Loucy (cell line): ENCODE measurements at regions not wholly inside any gene's neighbourhood (a gene's known extent, or its start where the extent isn't known, plus 50 kb on each side); places are given as distances from the start of the nearest gene placed in this dataset.

ENCODE experiments used
- H2AFZ ChIP-seq: fragments of 200-600 bp; sonication (generic); 2 replicates; pipeline ENCODE4 v1.6.0; 2016; ENCODE audit warnings: antibody characterized with exemption, mild to moderate bottlenecking, low read length, moderate library complexity
- H3F3A ChIP-seq: fragments of 200-600 bp; 2 replicates; pipeline ENCODE4 v1.6.0; 2016; ENCODE audit warnings: antibody characterized with exemption, low read depth, mild to moderate bottlenecking
- H3K27me3 ChIP-seq: fragments of 200-600 bp; sonication (generic); 2 replicates; pipeline ENCODE4 v1.6.1; 2014; ENCODE audit warnings: low read length, mild to moderate bottlenecking; ENCODE audit not compliant: insufficient read depth, poor library complexity, severe bottlenecking
- H3K36me3 ChIP-seq: fragments of 200-600 bp; sonication (generic); 2 replicates; pipeline ENCODE4 v1.6.1; 2016; ENCODE audit warnings: low read length; ENCODE audit not compliant: insufficient read depth
- H3K4me1 ChIP-seq: fragments of 200-600 bp; sonication (generic); 2 replicates; pipeline ENCODE4 v1.5.1; 2014; ENCODE audit warnings: low read length, mild to moderate bottlenecking; ENCODE audit not compliant: insufficient read depth, poor library complexity, severe bottlenecking
- H3K4me2 ChIP-seq: fragments of 200-600 bp; sonication (generic); 2 replicates; pipeline ENCODE4 v1.6.0; 2014; ENCODE audit warnings: antibody characterized with exemption, low read length, low read depth, mild to moderate bottlenecking; ENCODE audit not compliant: poor library complexity, severe bottlenecking
- H3K4me3 ChIP-seq: fragments of 200-600 bp; sonication (generic); 2 replicates; pipeline ENCODE4 v1.5.1; 2014; ENCODE audit warnings: low read length, mild to moderate bottlenecking, mixed read lengths; ENCODE audit not compliant: poor library complexity, severe bottlenecking
- H3K79me2 ChIP-seq: fragments of 200-600 bp; sonication (generic); 2 replicates; pipeline ENCODE4 v1.6.1; 2014; ENCODE audit warnings: low read length; ENCODE audit not compliant: insufficient read depth
- H3K9ac ChIP-seq: fragments of 200-600 bp; sonication (generic); 2 replicates; pipeline ENCODE4 v1.6.0; 2014; ENCODE audit warnings: mild to moderate bottlenecking, low read depth, low read length, moderate library complexity; ENCODE audit not compliant: poor library complexity, severe bottlenecking
- H3K9me2 ChIP-seq: fragments of 200-600 bp; sonication (generic); replicated peaks from 2 replicates; pipeline ENCODE4 v1.6.1; 2016; ENCODE audit warnings: low read depth, low read length, mixed read lengths
- H3K9me3 ChIP-seq: fragments of 200-600 bp; sonication (generic); 2 replicates; pipeline ENCODE4 v1.6.1; 2014; ENCODE audit warnings: mild to moderate bottlenecking, antibody characterized with exemption, low read length, low read depth; ENCODE audit not compliant: insufficient read depth
- H4K20me1 ChIP-seq: fragments of 200-600 bp; sonication (generic); 2 replicates; pipeline ENCODE4 v1.6.0; 2014; ENCODE audit warnings: antibody characterized with exemption, low read length, mild to moderate bottlenecking; ENCODE audit not compliant: insufficient read depth, poor library complexity, severe bottlenecking
- CTCF ChIP-seq: fragments of 200-600 bp; sonication (generic); conservative IDR thresholded peaks from 2 replicates; pipeline ENCODE4 v1.5.1; 2014; ENCODE audit warnings: mild to moderate bottlenecking, antibody characterized with exemption, low read length
- EZH2phosphoT487 ChIP-seq: fragments of 200-600 bp; IDR thresholded peaks from 2 replicates; pipeline ENCODE4 v1.6.1; 2018; ENCODE audit warnings: antibody characterized with exemption, mild to moderate bottlenecking, moderate library complexity, borderline replicate concordance

GRCh38 chrX:96183391-96183790 lies 501.3 kb upstream of the DIAPH2 start:
- no peak overlapping the region for H3K9ac ChIP-seq
- H3F3A ChIP-seq, result no peaks in the 10 kb centered on the region
- no peaks in the 10 kb centered on the region for H3K9me3 ChIP-seq
- H3K79me2 ChIP-seq, result no peaks in the 10 kb centered on the region
- no peaks in the 10 kb centered on the region for H3K36me3 ChIP-seq
- TF ChIP-seq CTCF (no peak), EZH2phosphoT487 (no peak)
- no peak overlapping the region for H3K4me3 ChIP-seq
- H3K9me2 ChIP-seq, result no peaks in the 10 kb centered on the region
- no peaks in the 10 kb centered on the region for H3K4me1 ChIP-seq
- no peak overlapping the region for H3K4me2 ChIP-seq
- H2AFZ ChIP-seq, result no peak overlapping the region
- no peaks in the 10 kb centered on the region for H3K27me3 ChIP-seq
- H4K20me1 ChIP-seq, result no peaks in the 10 kb centered on the region

GRCh38 chrX:96183843-96184242 lies 500.8 kb upstream of the DIAPH2 start:
- Histone ChIP-seq H3K79me2 (no peaks in the 10 kb centered on the region), H3F3A (no peaks in the 10 kb centered on the region), H3K36me3 (no peaks in the 10 kb centered on the region), H3K4me3 (no peak overlapping the region), H3K9me2 (no peaks in the 10 kb centered on the region), H3K27me3 (no peaks in the 10 kb centered on the region), H3K9me3 (no peaks in the 10 kb centered on the region), H3K4me1 (no peaks in the 10 kb centered on the region), H3K9ac (no peak overlapping the region), H4K20me1 (no peaks in the 10 kb centered on the region), H2AFZ (no peak overlapping the region), H3K4me2 (no peak overlapping the region)
- no peak for TF ChIP-seq EZH2phosphoT487
- TF ChIP-seq CTCF, result peak; percentile 24; the same call in 1 of the 2 replicates

GRCh38 chrX:96204928-96205327 lies 479.7 kb upstream of the DIAPH2 start:
- Histone ChIP-seq H4K20me1 (no peaks in the 10 kb centered on the region), H3K4me3 (no peak overlapping the region), H3K4me1 (no peaks in the 10 kb centered on the region), H3K9me2 (no peaks in the 10 kb centered on the region), H3K27me3 (no peaks in the 10 kb centered on the region), H3K9ac (no peak overlapping the region), H3K9me3 (no peaks in the 10 kb centered on the region), H3F3A (no peaks in the 10 kb centered on the region), H3K79me2 (no peaks in the 10 kb centered on the region), H2AFZ (no peak overlapping the region), H3K36me3 (no peaks in the 10 kb centered on the region), H3K4me2 (no peak overlapping the region)
- TF ChIP-seq CTCF, result no peak
